HepG2 (cell line): ENCODE measurements at regions not wholly inside any gene's neighbourhood (a gene's known extent, or its start where the extent isn't known, plus 50 kb on each side); places are given as distances from the start of the nearest gene placed in this dataset.

Experiments
- ATAC-seq: fragments of 200-7000 bp; cut with Tn5 transposase; 3 replicates; pipeline ENCODE4 v1.9.1; 2020; ENCODE audit warnings: mild to moderate bottlenecking, moderate library complexity
- BruUV-seq: library from RNA; stranded (reverse); fragments of 400-500 nt; replicated peaks from 2 replicates; lab custom pipeline; 2021; lab: Mats Ljungman, UMichigan
- CTCF ChIA-PET: fragments of 300-600 bp; formaldehyde crosslinking; extraction: SDS; loops from one replicate; lab custom pipeline; 2021; ENCODE audit warnings: low total read pairs, inconsistent platforms, low intra/inter-chr PET ratio; lab: Yijun Ruan, JAX
- POLR2A ChIA-PET: fragments of 350-600 bp; sonication (Branson Sonifier 250); formaldehyde crosslinking; loops from one replicate; lab custom pipeline; 2020; ENCODE audit warnings: antibody characterized with exemption, inconsistent platforms; lab: Yijun Ruan, JAX
- DNase-seq: peaks from one replicate; pipeline ENCODE4 v3.0.0-alpha.2; 2015; ENCODE audit warnings: low spot score
- FAIRE-seq: peaks from 3 replicates; lab custom pipeline; 2011; peaks lifted over from hg19 to GRCh38; lab: Jason Lieb, UNC
- H2AFZ ChIP-seq: one replicate; pipeline ENCODE4 v1.6.1; 2011; ENCODE audit warnings: low read length, inconsistent platforms
- H3K27ac ChIP-seq: fragments of 300-600 bp; 3 replicates; pipeline ENCODE4 v1.8.0; 2011; ENCODE audit warnings: mixed run types, mild to moderate bottlenecking, mixed read lengths, low read length, inconsistent platforms; ENCODE audit not compliant: insufficient read depth; ENCODE audit errors: extremely low read length
- H3K27me3 ChIP-seq, 2 experiments: fragments of 200-600 bp in 1 of 2; 2 replicates in 1 of 2; 3 replicates in 1 of 2; pipeline versions ENCODE4 v1.6.0 to v1.8.0; 2011; ENCODE audit warnings: low read length in 2 of 2, mild to moderate bottlenecking in 2 of 2, moderate library complexity in 2 of 2, inconsistent platforms in 1 of 2; ENCODE audit not compliant: insufficient read depth in 2 of 2, control insufficient read depth in 1 of 2
- H3K36me3 ChIP-seq, 2 experiments: fragments of 200-600 bp in 1 of 2; replicated peaks in 1 of 2; 2 replicates in 1 of 2; 3 replicates in 1 of 2; pipeline versions ENCODE4 v1.5.1 to v1.8.0; 2011; ENCODE audit warnings: low read length in 2 of 2, inconsistent platforms in 1 of 2; ENCODE audit not compliant: insufficient read depth in 2 of 2, control insufficient read depth in 1 of 2
- H3K4me1 ChIP-seq: 2 replicates; pipeline ENCODE4 v1.5.1; 2012; ENCODE audit warnings: low read length, inconsistent platforms; ENCODE audit not compliant: insufficient read depth
- H3K4me2 ChIP-seq: 2 replicates; pipeline ENCODE4 v1.6.0; 2011; ENCODE audit warnings: low read depth, low read length, inconsistent platforms
- H3K4me3 ChIP-seq, 3 experiments: fragments of 200-600 bp in 1 of 3; sonication (generic), shearing (Covaris generic) in 1 of 3; replicated peaks in 1 of 3; 2 replicates each; pipeline ENCODE4 v1.5.1; 2011 to 2016; ENCODE audit warnings: low read length in 3 of 3, inconsistent platforms in 2 of 3, low read depth in 2 of 3, mild to moderate bottlenecking in 2 of 3, control low read depth in 1 of 3, mixed read lengths in 1 of 3; ENCODE audit not compliant: insufficient read depth in 1 of 3
- H3K79me2 ChIP-seq: one replicate; pipeline ENCODE4 v1.6.1; 2011; ENCODE audit warnings: low read length, inconsistent platforms; ENCODE audit not compliant: insufficient read depth
- H3K9ac ChIP-seq: 2 replicates; pipeline ENCODE4 v1.6.0; 2011; ENCODE audit warnings: mild to moderate bottlenecking, low read depth, low read length, inconsistent platforms; ENCODE audit not compliant: insufficient read depth
- H3K9me3 ChIP-seq: 2 replicates; pipeline ENCODE4 v1.5.1; 2012; ENCODE audit warnings: mild to moderate bottlenecking, low read length
- H4K20me1 ChIP-seq: 2 replicates; pipeline ENCODE4 v1.6.0; 2011; ENCODE audit warnings: inconsistent platforms, mild to moderate bottlenecking, low read length, moderate library complexity; ENCODE audit not compliant: insufficient read depth
- ATF7 ChIP-seq, 2 experiments: fragments of 450-650 bp in 1 of 2; sonication (generic) in 1 of 2; formaldehyde crosslinking in 1 of 2; IDR thresholded peaks; 2 replicates each; pipeline versions ENCODE4 v1.4.0 to v1.6.1; 2016 to 2020; ENCODE audit warnings: antibody characterized with exemption in 1 of 2, mild to moderate bottlenecking in 1 of 2, missing genetic modification reagents in 1 of 2
- CREB1 ChIP-seq, 2 experiments: fragments of 450-650 bp in 1 of 2; IDR thresholded peaks; 2 replicates each; pipeline ENCODE4 v1.6.1; 2016 to 2017; ENCODE audit warnings: control low read depth in 1 of 2, mild to moderate bottlenecking in 1 of 2, missing compliant biosample characterization in 1 of 2, missing genetic modification characterization in 1 of 2
- MXI1 ChIP-seq: IDR thresholded peaks from 3 replicates; pipeline ENCODE4 v1.6.1; 2012; ENCODE audit warnings: low read depth, low read length, inconsistent platforms, borderline replicate concordance
- ZNF256 ChIP-seq: sonication (generic); formaldehyde crosslinking; conservative IDR thresholded peaks from 2 replicates; pipeline ENCODE4 v1.4.0; 2020; ENCODE audit warnings: missing genetic modification reagents
- ZNF605 ChIP-seq: sonication (generic); formaldehyde crosslinking; IDR thresholded peaks from 2 replicates; pipeline ENCODE4 v1.8.0; 2022; ENCODE audit warnings: mild to moderate bottlenecking, missing genetic modification reagents
- ZNF883 ChIP-seq: sonication (generic); formaldehyde crosslinking; IDR thresholded peaks from 2 replicates; pipeline ENCODE4 v1.5.1; 2020; ENCODE audit warnings: mild to moderate bottlenecking, missing genetic modification reagents; ENCODE audit errors: not compliant biosample characterization
- in situ Hi-C: cut with HindIII; loops from 2 replicates; pipeline ENCODE4 v1.10.0; 2017; ENCODE audit warnings: low pct_unique_long_range_greater_than_20kb; ENCODE audit not compliant: extremely low pct_ligation_motif_present
- intact Hi-C: fragments of 100-400 bp; cut with micrococcal nuclease; formaldehyde crosslinking; loops from one replicate; pipeline ENCODE4 v1.10.0; 2022; ENCODE audit not compliant: unreplicated experiment
- TF ChIP-seq, protein P1 (sequence below), 2 experiments: sonication (generic) in 1 of 2; formaldehyde crosslinking in 1 of 2; IDR thresholded peaks; 2 replicates each; pipeline versions ENCODE4 v1.6.1 to v1.9.0; 2014 to 2022; ENCODE audit warnings: antibody characterized with exemption in 1 of 2, borderline replicate concordance in 1 of 2, inconsistent platforms in 1 of 2, low read depth in 1 of 2, missing genetic modification reagents in 1 of 2

GRCh38 chr10:52440612-52441285 is 126.7 kb downstream of the DKK1 start (continued):
- TF ChIP-seq, protein P1, sequence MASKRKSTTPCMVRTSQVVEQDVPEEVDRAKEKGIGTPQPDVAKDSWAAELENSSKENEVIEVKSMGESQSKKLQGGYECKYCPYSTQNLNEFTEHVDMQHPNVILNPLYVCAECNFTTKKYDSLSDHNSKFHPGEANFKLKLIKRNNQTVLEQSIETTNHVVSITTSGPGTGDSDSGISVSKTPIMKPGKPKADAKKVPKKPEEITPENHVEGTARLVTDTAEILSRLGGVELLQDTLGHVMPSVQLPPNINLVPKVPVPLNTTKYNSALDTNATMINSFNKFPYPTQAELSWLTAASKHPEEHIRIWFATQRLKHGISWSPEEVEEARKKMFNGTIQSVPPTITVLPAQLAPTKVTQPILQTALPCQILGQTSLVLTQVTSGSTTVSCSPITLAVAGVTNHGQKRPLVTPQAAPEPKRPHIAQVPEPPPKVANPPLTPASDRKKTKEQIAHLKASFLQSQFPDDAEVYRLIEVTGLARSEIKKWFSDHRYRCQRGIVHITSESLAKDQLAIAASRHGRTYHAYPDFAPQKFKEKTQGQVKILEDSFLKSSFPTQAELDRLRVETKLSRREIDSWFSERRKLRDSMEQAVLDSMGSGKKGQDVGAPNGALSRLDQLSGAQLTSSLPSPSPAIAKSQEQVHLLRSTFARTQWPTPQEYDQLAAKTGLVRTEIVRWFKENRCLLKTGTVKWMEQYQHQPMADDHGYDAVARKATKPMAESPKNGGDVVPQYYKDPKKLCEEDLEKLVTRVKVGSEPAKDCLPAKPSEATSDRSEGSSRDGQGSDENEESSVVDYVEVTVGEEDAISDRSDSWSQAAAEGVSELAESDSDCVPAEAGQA (IDR thresholded peaks at IDR 0.05; ENCODE audit: low read depth): no peak
- TF ChIP-seq, protein P1 (CRISPR knock-in tag; IDR thresholded peaks at IDR 0.05; ENCODE audit: borderline replicate concordance): no peak
- no peak for TF ChIP-seq ZNF883 (CRISPR knock-in tag)
- TF ChIP-seq ZNF605 (CRISPR knock-in tag): no peak

DNA sequence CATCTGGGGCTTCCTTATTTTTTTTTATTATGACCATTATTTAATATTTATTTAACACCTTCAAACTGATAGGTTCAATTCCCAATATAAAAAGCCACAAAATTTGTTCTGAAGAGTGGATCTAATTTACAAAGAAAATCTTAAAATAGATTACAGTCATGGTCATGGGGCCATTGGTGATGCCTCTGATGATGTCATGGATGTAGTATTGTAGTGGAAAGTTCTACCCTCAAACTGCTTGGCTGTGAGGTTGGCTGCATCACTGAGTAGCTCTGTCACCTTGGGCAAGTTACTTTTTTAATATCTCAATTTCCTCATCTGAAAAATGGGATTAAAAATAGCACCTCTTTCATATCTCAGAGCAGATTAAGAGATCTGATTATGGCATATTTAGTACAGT is 128.5 kb downstream of the DKK1 start:
- Histone ChIP-seq H3K27me3 (no peaks in the 10 kb centered on the region), H4K20me1 (no peaks in the 10 kb centered on the region), H3K79me2 (no peaks in the 10 kb centered on the region)
- peak; percentile 61 for TF ChIP-seq CREB1 (IDR thresholded peaks at IDR 0.05)
- no peak for TF ChIP-seq CREB1 (CRISPR knock-in tag; IDR thresholded peaks at IDR 0.05)
- no peak for TF ChIP-seq ZNF256 (CRISPR knock-in tag)
- TF ChIP-seq ATF7 (IDR thresholded peaks at IDR 0.05): peak; percentile 81
- no peak for TF ChIP-seq ATF7 (CRISPR knock-in tag; IDR thresholded peaks at IDR 0.05)
- TF ChIP-seq MXI1: no peak
- TF ChIP-seq, all 625 proteins: peak for 2
- intact Hi-C loops (no loop called here), in situ Hi-C loops (no loop called here)
- Histone ChIP-seq H3K36me3 (no peaks in the 10 kb centered on the region), H3K9me3 (no peaks in the 10 kb centered on the region), H2AFZ (no peak overlapping the region), H3K9ac (no peak overlapping the region), H3K4me3 (no peak overlapping the region), H3K4me2 (no peak overlapping the region), H3K27ac (no peak overlapping the region), H3K4me1 (no peaks in the 10 kb centered on the region)
- DNase-seq (no peak), ATAC-seq (no peak), FAIRE-seq (no peak)
- no TSS peak for BruUV-seq
- POLR2A ChIA-PET: no interaction called here
- CTCF ChIA-PET: no interaction called here
